Stimulated activated naive CD4-positive, alpha-beta T cell (primary cell): ENCODE measurements at regions not wholly inside any gene's neighbourhood (a gene's known extent, or its start where the extent isn't known, plus 50 kb on each side); places are given as distances from the start of the nearest gene placed in this dataset.
"Not testable (repeated sequence)": the region's sequence is repeated elsewhere in the genome, so short reads cannot be mapped to it uniquely, and the experiment has no call there.

Experiments
- DNase-seq, 6 experiments: peaks; one replicate each; lab custom pipeline; 2025; lab: John Stamatoyannopoulos, UW

DNA sequence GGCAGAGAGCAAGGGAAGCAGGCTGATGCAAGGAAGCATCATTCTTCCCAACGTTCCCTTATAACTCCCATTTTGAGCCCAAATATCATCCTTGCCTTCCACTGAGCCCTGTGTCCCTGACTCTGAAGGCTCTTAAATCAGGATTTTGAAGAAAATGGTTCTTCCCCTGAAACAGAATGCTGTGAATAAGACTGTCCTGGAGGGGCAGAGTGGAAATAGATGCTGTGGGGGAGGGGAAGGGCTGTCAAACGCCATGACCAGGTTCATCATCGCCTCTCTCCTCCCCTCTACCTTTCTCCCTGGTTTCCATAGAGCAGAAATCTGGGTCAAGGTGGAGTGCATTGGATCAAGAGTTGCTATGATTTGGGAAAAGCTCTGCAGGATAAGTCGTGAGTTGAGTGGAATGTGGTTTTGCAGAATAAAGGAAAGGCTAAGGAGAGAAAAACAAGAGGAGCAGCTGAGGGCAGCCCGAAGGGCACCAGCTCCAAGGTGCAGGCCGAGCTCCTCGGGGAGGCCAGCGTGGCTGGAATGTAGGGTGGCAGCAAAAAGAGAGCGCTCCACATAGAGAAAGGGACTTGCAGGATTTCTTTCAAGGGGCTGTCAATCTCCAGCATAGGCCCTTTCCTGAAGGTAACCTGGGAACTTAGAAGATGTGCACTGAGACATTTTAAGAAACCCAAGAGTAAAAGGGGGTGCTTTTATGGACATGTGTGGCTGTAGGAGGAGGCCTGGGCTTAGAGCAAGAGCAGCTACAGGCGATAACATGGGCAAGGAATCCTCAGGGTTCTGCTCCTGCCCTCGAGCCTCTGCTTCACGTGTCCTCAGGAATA is 120.8 kb upstream of the CDYL start:
- DNase-seq = no peak

DNA sequence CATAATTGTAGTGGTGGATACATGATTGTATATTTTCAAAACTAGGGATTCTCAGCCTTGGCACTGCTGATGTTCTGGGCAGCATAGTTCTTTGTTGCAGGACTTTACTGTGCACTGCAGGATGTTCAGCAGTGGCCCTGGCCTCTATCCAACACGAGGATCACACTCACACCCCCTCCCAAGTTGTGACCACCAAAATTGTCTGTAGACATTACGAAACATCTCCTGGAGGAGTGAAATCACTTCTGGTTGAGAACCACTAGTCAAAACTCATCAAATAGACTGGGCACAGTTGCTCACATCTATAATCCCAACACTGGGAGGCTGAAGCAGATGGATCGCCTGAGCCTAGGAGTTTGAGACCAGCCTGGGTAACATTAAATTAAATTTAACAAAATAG is 123.1 kb upstream of the CDYL start:
- no peak for DNase-seq

DNA sequence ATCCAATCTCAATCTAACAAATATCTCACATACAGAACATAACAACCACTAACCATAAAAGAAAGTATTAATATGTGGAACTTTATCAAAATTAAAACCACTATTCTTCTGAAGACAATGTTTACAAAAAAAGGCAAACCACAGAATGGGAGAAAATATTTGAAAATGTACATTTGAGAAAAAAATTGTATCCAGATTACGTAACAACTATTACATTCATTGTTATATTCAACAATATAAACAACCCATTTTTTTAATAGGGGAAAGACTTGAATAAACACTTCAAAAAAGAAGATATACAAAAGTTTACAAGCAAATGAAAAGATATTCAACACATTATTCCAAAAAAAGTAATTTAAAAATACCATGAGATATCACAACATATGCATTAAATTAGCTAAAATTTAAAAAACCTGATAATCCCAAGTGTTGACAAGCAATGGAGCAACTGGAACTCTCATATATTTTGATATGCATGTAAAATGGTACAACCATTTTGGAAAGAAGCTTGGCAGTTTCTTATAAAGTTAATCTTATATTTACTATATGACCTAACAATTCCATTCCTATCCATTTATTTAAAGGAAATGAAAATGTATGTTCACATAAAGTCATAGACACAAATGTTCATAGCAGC is 124.3 kb upstream of the CDYL start:
- no peak for DNase-seq

GRCh38 chr6:4649728-4650127 is 126.5 kb upstream of the CDYL start:
- DNase-seq = no peak

GRCh38 chr6:4647414-4648365 is 128.5 kb upstream of the CDYL start:
- no peak for DNase-seq

DNA sequence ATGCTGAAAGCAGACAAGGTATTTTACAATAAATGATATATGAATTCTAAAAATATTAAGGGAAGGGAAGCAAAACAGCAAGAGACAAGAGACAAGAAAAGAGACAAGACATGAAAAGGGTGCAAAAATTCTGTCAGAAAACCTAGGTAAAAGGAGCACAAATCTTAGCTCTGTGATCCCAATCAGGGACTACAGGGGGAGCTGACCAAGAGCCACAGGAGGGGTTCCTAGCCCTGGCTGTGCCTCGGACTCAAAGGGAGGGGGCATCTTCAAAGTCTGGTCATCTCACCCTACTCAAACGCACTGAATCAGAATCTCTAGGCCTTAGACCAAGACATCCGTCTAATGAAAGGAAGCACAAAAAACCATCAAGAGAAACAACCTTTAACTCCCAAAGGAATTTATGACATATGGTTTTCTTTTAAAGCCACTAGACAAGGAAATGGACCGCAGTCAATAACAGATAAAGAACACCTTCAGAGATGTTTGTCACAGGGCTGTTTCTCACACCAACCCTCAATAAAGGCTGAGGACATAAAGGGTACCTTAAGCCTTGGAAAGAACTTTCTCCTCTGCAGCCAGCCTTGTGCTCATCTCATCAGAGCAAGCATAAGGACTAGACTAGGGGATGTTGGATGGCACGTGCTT is 130.4 kb upstream of the CDYL start:
- no peak for DNase-seq

DNA sequence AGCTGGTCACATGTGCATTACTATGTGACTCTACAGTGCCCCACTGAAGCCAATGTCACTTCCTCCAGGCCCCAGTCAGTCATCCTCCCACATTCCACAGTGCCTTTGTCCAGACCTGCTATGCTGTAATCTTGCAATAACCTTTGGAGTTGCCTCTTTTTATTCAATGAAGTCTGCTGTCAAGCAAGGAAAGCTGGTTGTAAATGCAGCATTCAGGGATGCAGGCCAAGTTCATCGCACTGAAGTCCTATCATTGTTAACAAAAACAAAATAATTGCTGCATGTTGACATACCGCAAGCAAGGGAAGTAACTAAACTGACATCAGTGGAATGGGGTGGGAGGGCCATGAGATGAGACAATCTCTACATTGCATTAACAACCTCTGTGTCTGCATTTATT is 131.2 kb upstream of the CDYL start:
- no peak for DNase-seq

GRCh38 chr6:4641461-4641860 is 134.7 kb upstream of the CDYL start:
- DNase-seq = no peak

- DNase-seq = no peak
Measured at GRCh38 chr6:4640139-4640538, 136.1 kb upstream of the CDYL start.

- DNase-seq = no peak
Measured at GRCh38 chr6:4638641-4639040, 137.6 kb upstream of the CDYL start.

DNA sequence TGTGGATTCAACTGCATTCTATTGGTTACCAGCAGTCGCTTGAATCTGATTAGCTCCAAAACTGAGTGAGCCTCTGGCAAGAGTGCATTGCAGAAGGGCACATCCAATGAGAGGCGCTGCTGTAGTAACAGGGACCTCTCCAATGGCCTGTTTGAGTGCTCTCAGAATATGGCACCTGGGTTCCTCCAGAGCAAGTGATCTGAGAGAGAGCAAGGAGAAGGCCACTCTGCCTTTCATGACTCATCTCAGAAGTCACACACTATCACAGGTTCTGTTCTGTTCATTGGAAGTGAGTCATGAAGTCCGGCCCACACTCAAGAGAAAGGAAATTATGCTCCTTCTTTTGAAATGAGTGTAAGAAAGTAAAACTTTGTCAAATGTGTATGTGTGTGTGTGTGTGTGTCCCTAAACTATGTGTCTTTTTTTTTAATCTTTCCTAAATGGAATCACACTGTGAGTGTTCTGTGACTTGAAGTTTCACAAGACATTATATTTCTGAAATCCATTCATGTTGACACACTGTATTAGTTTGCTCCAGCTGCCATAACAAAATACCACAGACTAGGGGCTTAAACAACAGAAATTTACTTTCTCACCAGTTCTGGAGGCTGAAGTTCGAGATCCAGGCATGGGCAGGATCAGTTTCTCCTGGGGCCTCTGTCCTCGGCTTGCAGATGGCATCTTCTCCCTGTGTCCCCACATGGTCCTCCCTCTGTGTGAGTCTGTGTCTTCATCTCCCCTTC is 138.3 kb upstream of the CDYL start:
- DNase-seq = no peak

DNA sequence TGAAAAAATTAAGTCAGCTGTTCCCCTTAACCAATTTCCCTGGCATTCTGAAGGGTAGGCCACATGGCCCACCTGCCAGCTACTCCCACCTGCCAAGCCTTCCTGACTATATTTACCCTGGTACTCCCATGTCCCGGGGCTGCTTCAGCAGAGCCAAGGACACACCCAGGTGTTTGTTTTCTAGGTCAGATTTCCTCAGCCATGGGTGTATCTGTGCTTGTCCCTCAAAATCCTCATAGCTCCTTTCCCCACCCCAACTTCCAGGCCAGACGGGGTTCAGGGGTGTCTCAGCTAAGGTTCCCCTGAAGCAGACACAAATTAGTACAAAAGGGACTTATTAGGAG is 139.4 kb upstream of the CDYL start:
- no peak for DNase-seq

GRCh38 chr6:4636191-4636880 is 139.9 kb upstream of the CDYL start:
- no peak for DNase-seq

DNA sequence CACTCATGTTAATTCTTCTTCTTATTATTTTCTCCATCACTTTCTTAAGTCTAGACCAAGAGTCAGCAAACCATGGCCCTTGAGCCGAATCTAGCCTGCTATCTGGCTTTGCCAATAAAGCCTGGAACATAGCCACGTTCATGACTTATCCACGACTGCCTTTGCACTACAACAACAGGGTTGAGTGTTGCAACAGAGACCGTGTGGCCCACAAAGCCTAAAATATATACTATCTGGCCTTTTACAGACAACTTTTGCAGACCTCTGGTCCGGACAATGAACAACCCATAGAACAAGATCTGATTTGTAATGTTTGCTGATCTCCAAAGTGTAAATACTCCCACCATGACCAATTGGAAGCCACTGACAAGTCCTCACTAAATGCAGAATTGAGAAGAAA is 140.5 kb upstream of the CDYL start:
- DNase-seq = no peak

GRCh38 chr6:4632421-4632820 is 143.8 kb upstream of the CDYL start:
- DNase-seq = no peak

DNA sequence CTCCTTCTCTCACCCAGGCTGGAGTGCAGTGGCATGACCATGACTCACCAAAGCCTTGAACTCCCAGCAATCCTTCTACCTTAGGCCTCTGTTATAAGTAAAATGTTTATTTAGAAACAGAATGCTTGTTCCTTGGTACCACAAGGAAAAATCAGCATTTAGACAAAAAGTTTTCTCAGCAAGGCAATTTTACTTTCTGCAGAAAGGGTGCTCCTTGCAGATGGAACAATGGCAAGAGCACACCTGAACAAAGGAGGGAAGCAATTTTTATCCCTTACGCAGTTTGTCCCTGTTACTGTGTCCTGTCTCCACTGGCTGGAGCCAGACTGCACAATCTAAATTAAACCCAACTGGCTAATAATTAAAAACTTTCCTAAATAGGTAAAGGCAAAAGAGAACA is 146.4 kb upstream of the CDYL start:
- not testable (repeated sequence) for DNase-seq

DNA sequence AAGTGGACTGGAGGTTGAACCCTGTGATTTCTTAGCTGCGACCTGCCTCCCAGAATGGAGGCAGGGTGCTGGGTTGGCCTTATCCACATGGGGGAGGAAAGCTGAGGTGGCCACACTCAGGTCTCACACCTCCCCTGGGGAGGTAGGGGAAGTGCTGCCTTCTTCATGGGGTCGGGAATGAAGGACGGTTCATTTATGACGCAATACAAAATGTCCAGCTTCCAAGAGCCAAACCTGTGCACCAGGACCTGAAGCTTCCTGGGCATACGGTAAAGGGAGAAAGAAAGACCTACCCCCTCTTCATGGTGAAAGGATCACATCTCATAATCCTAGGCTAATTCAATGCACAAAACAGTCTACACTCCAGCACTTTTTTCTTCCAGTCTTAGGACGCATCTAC is 150.6 kb upstream of the CDYL start:
- no peak for DNase-seq

DNA sequence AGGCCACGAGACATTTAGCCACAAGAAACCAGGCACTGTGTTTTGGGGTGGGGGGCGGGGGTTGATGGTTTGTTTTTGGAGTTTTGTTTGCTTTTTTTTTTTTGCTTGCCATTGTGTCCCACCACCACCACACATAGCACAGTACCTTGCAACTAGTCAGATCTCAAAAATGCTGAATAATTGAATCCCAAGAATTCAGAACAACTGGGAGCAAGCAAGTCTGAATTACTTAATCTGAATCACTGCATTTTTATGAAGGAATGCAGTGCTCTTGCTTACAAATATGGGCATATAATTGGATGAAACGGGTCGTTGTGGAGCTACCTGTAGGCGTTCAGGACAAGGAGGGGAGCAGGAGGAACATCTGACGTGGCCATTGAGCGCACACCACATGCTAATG is 151.5 kb upstream of the CDYL start:
- DNase-seq = no peak

DNA sequence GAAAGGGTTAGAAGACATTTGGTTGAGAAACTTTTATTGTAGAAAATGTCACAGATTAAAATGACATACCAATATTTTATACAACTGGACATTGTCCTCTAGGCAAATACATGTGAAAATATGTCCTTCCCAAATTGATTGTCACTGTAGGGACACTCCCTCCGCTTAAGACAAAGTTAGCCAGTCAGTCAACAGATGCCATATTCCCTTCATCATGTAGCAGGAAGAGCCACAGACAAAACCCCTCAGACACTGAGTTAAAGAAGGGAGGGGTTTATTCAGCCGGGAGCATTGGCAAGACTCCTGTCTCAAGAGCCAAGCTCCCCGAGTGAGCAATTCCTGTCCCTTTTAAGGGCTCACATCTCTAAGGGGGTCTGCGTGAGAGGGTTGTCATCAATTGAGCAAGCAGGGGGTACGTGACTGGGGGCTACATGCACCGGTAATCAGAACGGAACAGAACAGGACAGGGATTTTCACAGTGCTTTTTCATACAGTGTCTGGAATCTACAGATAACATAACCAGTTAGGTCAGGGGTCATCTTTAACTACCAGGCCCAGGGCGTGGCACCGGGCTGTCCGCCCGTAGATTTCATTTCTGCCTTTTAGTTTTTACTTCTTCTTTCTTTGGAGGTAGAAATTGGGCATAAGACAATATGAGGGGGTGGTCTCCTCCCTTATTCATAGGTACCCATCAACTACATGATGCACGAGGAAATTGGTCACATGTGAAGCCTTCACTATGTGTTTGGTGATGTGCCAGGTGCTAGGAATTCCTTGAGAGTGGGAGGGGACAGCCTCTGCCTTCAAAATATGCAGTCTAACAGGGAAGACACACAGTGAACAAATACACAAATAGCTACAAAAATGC is 155.7 kb upstream of the CDYL start:
- DNase-seq = no peak

- DNase-seq = no peak
Measured at GRCh38 chr6:4616311-4616710, 159.9 kb upstream of the CDYL start.
